CD14-positive monocyte (primary cell): ENCODE measurements at regions not wholly inside any gene's neighbourhood (a gene's known extent, or its start where the extent isn't known, plus 50 kb on each side); places are given as distances from the start of the nearest gene placed in this dataset.

Experiments used
- DNase-seq, 3 donors: peaks; one replicate each; pipeline ENCODE4 v3.0.0-alpha.2; 2011 to 2022
- H2AFZ ChIP-seq: 2 replicates; pipeline ENCODE4 v1.6.0; 2012; ENCODE audit warnings: mild to moderate bottlenecking, low read depth, low read length, inconsistent platforms; ENCODE audit not compliant: insufficient read depth, poor library complexity, severe bottlenecking
- H3K27ac ChIP-seq, 2 donors: 1 replicate in 1 of 2; 2 replicates in 1 of 2; pipeline ENCODE4 v1.5.1; 2012 to 2013; ENCODE audit warnings: low read length in 2 of 2, control low read depth in 1 of 2, inconsistent platforms in 1 of 2, low read depth in 1 of 2, mild to moderate bottlenecking in 1 of 2
- H3K27me3 ChIP-seq, 2 donors: one replicate each; pipeline versions ENCODE4 v1.6.0 to v1.6.1; 2011 to 2013; ENCODE audit warnings: low read length in 2 of 2; ENCODE audit not compliant: control insufficient read depth in 2 of 2, insufficient read depth in 2 of 2
- H3K36me3 ChIP-seq, 2 donors: replicated peaks in 1 of 2; 1 replicate in 1 of 2; 2 replicates in 1 of 2; pipeline versions ENCODE4 v1.5.1 to v1.6.1; 2012 to 2013; ENCODE audit warnings: low read length in 2 of 2, control low read depth in 1 of 2, inconsistent platforms in 1 of 2, mild to moderate bottlenecking in 1 of 2; ENCODE audit not compliant: insufficient read depth in 2 of 2, control insufficient read depth in 1 of 2
- H3K4me1 ChIP-seq, 2 donors: 1 replicate in 1 of 2; 2 replicates in 1 of 2; pipeline versions ENCODE4 v1.5.1 to v1.6.1; 2012 to 2013; ENCODE audit warnings: low read length in 2 of 2, control low read depth in 1 of 2, inconsistent platforms in 1 of 2, mild to moderate bottlenecking in 1 of 2, moderate library complexity in 1 of 2; ENCODE audit not compliant: insufficient read depth in 2 of 2, control insufficient read depth in 1 of 2
- H3K4me2 ChIP-seq: replicated peaks from 2 replicates; pipeline ENCODE3; 2012; ENCODE audit warnings: low read length, moderate library complexity, mild to moderate bottlenecking; ENCODE audit not compliant: poor library complexity, severe bottlenecking; ENCODE audit errors: extremely low read depth
- H3K4me3 ChIP-seq, 3 experiments: fragments of 200-600 bp in 1 of 3; sonication (generic) in 1 of 3; replicated peaks in 1 of 3; 1 replicate in 2 of 3; 2 replicates in 1 of 3; pipeline ENCODE4 v1.5.1; 2011 to 2013; ENCODE audit warnings: low read length in 3 of 3, mild to moderate bottlenecking in 3 of 3, control low read depth in 2 of 3, low read depth in 2 of 3, inconsistent platforms in 1 of 3, moderate library complexity in 1 of 3
- H3K79me2 ChIP-seq: 2 replicates; pipeline ENCODE4 v1.6.0; 2012; ENCODE audit warnings: mild to moderate bottlenecking, control low read depth, inconsistent platforms, low read length, moderate library complexity; ENCODE audit not compliant: insufficient read depth
- H3K9ac ChIP-seq: 2 replicates; pipeline ENCODE4 v1.6.0; 2017; ENCODE audit warnings: low read length, mild to moderate bottlenecking; ENCODE audit not compliant: insufficient read depth, poor library complexity, severe bottlenecking
- H3K9me3 ChIP-seq, 2 donors: replicated peaks in 1 of 2; 1 replicate in 1 of 2; 2 replicates in 1 of 2; pipeline versions ENCODE4 v1.5.1 to v1.6.1; 2012 to 2013; ENCODE audit warnings: low read length in 2 of 2, control low read depth in 1 of 2; ENCODE audit not compliant: control insufficient read depth in 1 of 2, insufficient read depth in 1 of 2
- H4K20me1 ChIP-seq: 2 replicates; pipeline ENCODE4 v1.6.0; 2012; ENCODE audit warnings: mild to moderate bottlenecking, low read length, control low read depth, moderate library complexity; ENCODE audit not compliant: insufficient read depth
- H3K27ac Mint-ChIP-seq, 7 donors: one replicate each; pipeline ENCODE4 v1.8.0; 2020; ENCODE audit warnings: mild to moderate bottlenecking in 7 of 7, mixed read lengths in 7 of 7, moderate library complexity in 6 of 7, inconsistent platforms in 2 of 7
- H3K27me3 Mint-ChIP-seq, 3 donors: one replicate each; pipeline ENCODE4 v1.8.0; 2021 to 2022; ENCODE audit warnings: low read depth in 3 of 3, mild to moderate bottlenecking in 3 of 3, mixed read lengths in 3 of 3, moderate library complexity in 3 of 3, inconsistent platforms in 1 of 3
- H3K36me3 Mint-ChIP-seq, 2 donors: one replicate each; pipeline ENCODE4 v1.8.0; 2020; ENCODE audit warnings: mixed read lengths in 2 of 2, inconsistent platforms in 1 of 2, mild to moderate bottlenecking in 1 of 2
- H3K4me1 Mint-ChIP-seq: one replicate; pipeline ENCODE4 v1.8.0; 2020; ENCODE audit warnings: mild to moderate bottlenecking, mixed read lengths
- H3K4me3 Mint-ChIP-seq, 2 donors: one replicate each; pipeline ENCODE4 v1.8.0; 2020; ENCODE audit warnings: mild to moderate bottlenecking in 2 of 2, mixed read lengths in 2 of 2, moderate library complexity in 1 of 2
- H3K9me3 Mint-ChIP-seq, 7 donors: one replicate each; pipeline ENCODE4 v1.8.0; 2020 to 2022; ENCODE audit warnings: mixed read lengths in 7 of 7, mild to moderate bottlenecking in 6 of 7, moderate library complexity in 6 of 7, inconsistent platforms in 2 of 7
- WGBS: methylation state at CpG from one replicate; pipeline ENCODE4 v1.1.5; 2013; ENCODE audit warnings: missing lambda C conversion rate; ENCODE audit not compliant: insufficient coverage; 5-methylcytosine and 5-hydroxymethylcytosine counted together
- intact Hi-C, 2 donors: fragments of 100-400 bp; cut with micrococcal nuclease; formaldehyde crosslinking; loops; one replicate each; pipeline versions ENCODE4 v1.15.0 to v1.15.1; 2023
- TF ChIP-seq, protein P1 (sequence below): fragments of 200-600 bp; IDR thresholded peaks from one replicate; pipeline ENCODE4 v1.8.0; 2022; ENCODE audit warnings: antibody characterized with exemption, mild to moderate bottlenecking

DNA sequence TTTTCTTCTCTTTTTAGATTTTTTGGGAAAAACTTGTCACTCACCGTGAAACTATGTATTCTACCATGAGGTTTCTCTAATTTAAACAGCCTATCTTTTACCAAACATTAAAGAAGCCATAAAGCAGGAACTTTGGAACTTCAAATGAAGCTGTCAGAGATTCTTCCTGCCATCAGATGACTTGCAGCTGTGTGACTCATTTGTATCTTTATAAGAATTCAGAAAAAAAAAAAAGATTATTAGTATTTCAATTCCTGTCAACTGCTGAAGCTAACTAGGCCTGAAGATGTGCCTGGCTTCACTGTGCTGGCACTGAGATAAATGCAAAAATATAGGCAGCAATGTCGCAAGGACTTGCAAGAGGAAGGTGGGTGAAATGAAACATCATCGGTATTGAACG, 1399.1 kb upstream of the PIK3C3 start:
- TF ChIP-seq, protein P1, sequence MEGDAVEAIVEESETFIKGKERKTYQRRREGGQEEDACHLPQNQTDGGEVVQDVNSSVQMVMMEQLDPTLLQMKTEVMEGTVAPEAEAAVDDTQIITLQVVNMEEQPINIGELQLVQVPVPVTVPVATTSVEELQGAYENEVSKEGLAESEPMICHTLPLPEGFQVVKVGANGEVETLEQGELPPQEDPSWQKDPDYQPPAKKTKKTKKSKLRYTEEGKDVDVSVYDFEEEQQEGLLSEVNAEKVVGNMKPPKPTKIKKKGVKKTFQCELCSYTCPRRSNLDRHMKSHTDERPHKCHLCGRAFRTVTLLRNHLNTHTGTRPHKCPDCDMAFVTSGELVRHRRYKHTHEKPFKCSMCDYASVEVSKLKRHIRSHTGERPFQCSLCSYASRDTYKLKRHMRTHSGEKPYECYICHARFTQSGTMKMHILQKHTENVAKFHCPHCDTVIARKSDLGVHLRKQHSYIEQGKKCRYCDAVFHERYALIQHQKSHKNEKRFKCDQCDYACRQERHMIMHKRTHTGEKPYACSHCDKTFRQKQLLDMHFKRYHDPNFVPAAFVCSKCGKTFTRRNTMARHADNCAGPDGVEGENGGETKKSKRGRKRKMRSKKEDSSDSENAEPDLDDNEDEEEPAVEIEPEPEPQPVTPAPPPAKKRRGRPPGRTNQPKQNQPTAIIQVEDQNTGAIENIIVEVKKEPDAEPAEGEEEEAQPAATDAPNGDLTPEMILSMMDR, result no peak
- H3K27me3 ChIP-seq, result no peaks in the 10 kb centered on the region
- H3K36me3 ChIP-seq, result no peaks in the 10 kb centered on the region
- Mint-ChIP-seq H3K9me3 (peaks cover 0 to 5% (median 2%) of the 10 kb centered on the region in 7 donors), H3K27me3 (no peaks in the 10 kb centered on the region), H3K36me3 (no peaks in the 10 kb centered on the region), H3K27ac (no peak overlapping the region), H3K4me3 (no peak overlapping the region), H3K4me1 (no peaks in the 10 kb centered on the region)
- H3K4me2 ChIP-seq, result no peak overlapping the region
- H3K9me3 ChIP-seq, result peaks cover 0 to 4% of the 10 kb centered on the region in 2 donors
- 80% methylated on average over 1 of the region's 4 CpGs for WGBS
- no peak overlapping the region for H3K27ac ChIP-seq
- no peak overlapping the region for H3K9ac ChIP-seq
- H4K20me1 ChIP-seq, result no peaks in the 10 kb centered on the region
- no peak for DNase-seq
- no peak overlapping the region for H2AFZ ChIP-seq
- H3K4me1 ChIP-seq, result no peaks in the 10 kb centered on the region
- no peaks in the 10 kb centered on the region for H3K79me2 ChIP-seq
- intact Hi-C loops, result no loop called here
- no peak overlapping the region for H3K4me3 ChIP-seq

DNA sequence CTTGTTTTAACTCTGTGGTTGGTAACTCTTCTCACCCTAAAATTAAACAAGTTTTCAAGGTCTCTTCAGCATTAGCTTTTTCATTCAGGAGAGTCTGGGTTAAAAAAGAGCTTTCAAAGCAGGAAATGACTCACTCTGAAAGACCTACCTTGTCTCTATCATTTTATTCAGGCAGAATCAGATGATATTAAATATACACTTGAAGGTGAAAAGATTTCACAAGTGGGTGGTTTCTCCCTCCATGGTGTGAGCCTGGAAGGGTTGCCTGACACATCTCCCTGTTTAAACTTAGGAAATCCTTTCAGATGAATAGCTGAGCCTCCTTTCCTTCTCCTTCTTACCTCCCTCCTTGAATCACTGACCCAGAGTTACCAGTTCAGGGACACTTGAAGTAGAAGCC, 1402.0 kb upstream of the PIK3C3 start:
- Histone ChIP-seq H3K27me3 (no peaks in the 10 kb centered on the region), H2AFZ (no peak overlapping the region), H3K9me3 (peaks cover 0 to 4% of the 10 kb centered on the region in 2 donors), H3K79me2 (no peaks in the 10 kb centered on the region), H4K20me1 (no peaks in the 10 kb centered on the region), H3K4me1 (no peaks in the 10 kb centered on the region), H3K36me3 (no peaks in the 10 kb centered on the region), H3K27ac (no peak overlapping the region), H3K4me2 (no peak overlapping the region), H3K4me3 (no peak overlapping the region), H3K9ac (no peak overlapping the region)
- H3K9me3 Mint-ChIP-seq, result peaks cover 0 to 5% (median 2%) of the 10 kb centered on the region in 7 donors
- H3K27ac Mint-ChIP-seq, result no peak overlapping the region
- H3K27me3 Mint-ChIP-seq, result no peaks in the 10 kb centered on the region
- no peaks in the 10 kb centered on the region for H3K36me3 Mint-ChIP-seq
- H3K4me1 Mint-ChIP-seq, result no peaks in the 10 kb centered on the region
- no peak overlapping the region for H3K4me3 Mint-ChIP-seq
- intact Hi-C loops, result no loop called here
- TF ChIP-seq, protein P1, result no peak
- no peak for DNase-seq
